Heart right ventricle (tissue), 16 donors: ENCODE measurements at regions not wholly inside any gene's neighbourhood (a gene's known extent, or its start where the extent isn't known, plus 50 kb on each side); places are given as distances from the start of the nearest gene placed in this dataset.
"Not testable (repeated sequence)": the region's sequence is repeated elsewhere in the genome, so short reads cannot be mapped to it uniquely, and the experiment has no call there.

Experiments used
- ATAC-seq, 8 donors: fragments of 200-7000 bp; cut with Tn5 transposase; one replicate each; pipeline ENCODE4 v1.9.1; 2020; ENCODE audit warnings: mild to moderate bottlenecking in 8 of 8, moderate library complexity in 8 of 8, moderate number of reproducible peaks in 1 of 8
- DNase-seq, 2 donors: peaks; one replicate each; pipeline ENCODE4 v3.0.0-alpha.2; 2020
- H3K27ac ChIP-seq, 10 donors: fragments of 200-600 bp; sonication (generic) in 2 of 10; one replicate each; pipeline versions ENCODE4 v1.5.0 to v1.8.0; 2020 to 2022; ENCODE audit warnings: mild to moderate bottlenecking in 3 of 10
- H3K27me3 ChIP-seq, 7 donors: fragments of 200-600 bp; one replicate each; pipeline ENCODE4 v1.8.0; 2021 to 2022; ENCODE audit warnings: mild to moderate bottlenecking in 2 of 7
- H3K36me3 ChIP-seq, 9 donors: fragments of 200-600 bp; sonication (generic) in 1 of 9; one replicate each; pipeline versions ENCODE4 v1.5.0 to v1.8.0; 2020 to 2022; ENCODE audit warnings: mild to moderate bottlenecking in 2 of 9
- H3K4me1 ChIP-seq, 9 donors: fragments of 200-600 bp; sonication (generic) in 1 of 9; one replicate each; pipeline versions ENCODE4 v1.5.0 to v1.8.0; 2020 to 2022; ENCODE audit warnings: mild to moderate bottlenecking in 4 of 9
- H3K4me3 ChIP-seq, 10 donors: fragments of 200-600 bp; sonication (generic) in 2 of 10; one replicate each; pipeline versions ENCODE4 v1.5.0 to v1.8.0; 2020 to 2022; ENCODE audit warnings: mild to moderate bottlenecking in 7 of 10, moderate library complexity in 2 of 10
- H3K9me3 ChIP-seq, 11 donors: fragments of 200-600 bp in 10 of 11; sonication (generic) in 2 of 11; one replicate each; pipeline versions ENCODE4 v1.5.0 to v1.8.0; 2013 to 2022; ENCODE audit warnings: mild to moderate bottlenecking in 2 of 11, control low read depth in 1 of 11, moderate library complexity in 1 of 11
- WGBS, 2 donors: extraction: QIAGEN DNeasy Blood & Tissue Kit; methylation state at CpG; one replicate each; pipeline ENCODE4 v1.1.7; 2013; ENCODE audit warnings: inconsistent platforms in 1 of 2; 5-methylcytosine and 5-hydroxymethylcytosine counted together
- intact Hi-C, 10 donors: fragments of 100-400 bp; cut with DNase I; formaldehyde crosslinking; loops; one replicate each; pipeline versions ENCODE4 v1.11.1 to v1.14.2; 2022
- TF ChIP-seq, protein P1 (sequence below), 9 donors: fragments of 200-600 bp; sonication (generic) in 2 of 9; IDR thresholded peaks; one replicate each; pipeline versions ENCODE4 v1.5.0 to v1.8.0; 2021 to 2022; ENCODE audit warnings: antibody characterized with exemption in 9 of 9, mild to moderate bottlenecking in 5 of 9, moderate library complexity in 1 of 9
- donor health status: Arrhythmogenic right ventricular cardiomyopathy.
- donor health status: ischemic (EF 13 %, LVEDD 7.1; RV severe dilation, severe dysfunction).
- donor health status: healthy with polysubstance abuse.
- donor health status: DM: no; HTN: yes; CAD: no.
- donor health status: DM: no; HTN: no; CAD: no.
- donor health status: ischemic (EF 25% LVEDD 6.9; RV normal size, moderate dysfunction).
- donor health status: ischemic (EF 25% LVEDD 5.7; RV mildly dilated, moderate dysfunction).
- donor health status: healthy.
- donor health status: DM: yes; HTN: yes; CAD: no.
- donor health status: Ischemic cardiomyopathy.
- donor health status: ischemic (EF 35%, LVEDD 5.7; RV mildly dilated, moderate dysfunction).
- donor health status: nonischemic (EF 11% LVEDD 7.7; RV severe dilation, severe dysfunction).
- donor health status: DM: yes; HTN: yes; CAD: no.
- donor health status: PGD.
- donor health status: ischemic (EF 29% LVEDD 5.4; RV normal size, mild dysfunction).
- donor health status: nonischemic (EF 23%, LVEDD 6.1; RV moderate dilation, normal function).

DNA sequence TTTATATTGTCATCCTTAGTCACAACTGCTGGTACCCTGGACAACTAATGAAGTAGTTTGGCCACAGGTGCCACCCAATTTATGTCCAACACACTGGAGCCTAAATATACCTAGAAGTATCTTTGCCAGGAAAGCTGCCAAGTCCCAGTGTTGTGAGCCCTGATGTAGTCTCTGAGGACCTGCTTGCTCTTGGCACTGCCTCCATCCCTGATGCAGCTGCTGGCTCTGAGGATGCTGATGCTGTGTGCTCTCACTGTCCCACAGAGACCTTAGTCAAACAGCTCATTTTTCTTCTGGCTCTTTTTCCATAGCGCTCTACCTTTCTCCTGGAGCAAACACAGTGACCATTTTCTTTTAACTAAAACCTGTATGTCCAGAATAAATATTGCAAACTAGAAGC, 1535.4 kb upstream of the ADGRL3 start:
- TF ChIP-seq, protein P1, sequence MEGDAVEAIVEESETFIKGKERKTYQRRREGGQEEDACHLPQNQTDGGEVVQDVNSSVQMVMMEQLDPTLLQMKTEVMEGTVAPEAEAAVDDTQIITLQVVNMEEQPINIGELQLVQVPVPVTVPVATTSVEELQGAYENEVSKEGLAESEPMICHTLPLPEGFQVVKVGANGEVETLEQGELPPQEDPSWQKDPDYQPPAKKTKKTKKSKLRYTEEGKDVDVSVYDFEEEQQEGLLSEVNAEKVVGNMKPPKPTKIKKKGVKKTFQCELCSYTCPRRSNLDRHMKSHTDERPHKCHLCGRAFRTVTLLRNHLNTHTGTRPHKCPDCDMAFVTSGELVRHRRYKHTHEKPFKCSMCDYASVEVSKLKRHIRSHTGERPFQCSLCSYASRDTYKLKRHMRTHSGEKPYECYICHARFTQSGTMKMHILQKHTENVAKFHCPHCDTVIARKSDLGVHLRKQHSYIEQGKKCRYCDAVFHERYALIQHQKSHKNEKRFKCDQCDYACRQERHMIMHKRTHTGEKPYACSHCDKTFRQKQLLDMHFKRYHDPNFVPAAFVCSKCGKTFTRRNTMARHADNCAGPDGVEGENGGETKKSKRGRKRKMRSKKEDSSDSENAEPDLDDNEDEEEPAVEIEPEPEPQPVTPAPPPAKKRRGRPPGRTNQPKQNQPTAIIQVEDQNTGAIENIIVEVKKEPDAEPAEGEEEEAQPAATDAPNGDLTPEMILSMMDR (IDR thresholded peaks at IDR 0.05): no peak
- Histone ChIP-seq H3K27me3 (no peaks in the 10 kb centered on the region), H3K9me3 (peaks cover 0 to 18% (median 0%) of the 10 kb centered on the region in 11 donors), H3K27ac (no peak overlapping the region), H3K36me3 (no peaks in the 10 kb centered on the region), H3K4me1 (no peaks in the 10 kb centered on the region), H3K4me3 (no peak overlapping the region)
- DNase-seq (no peak), ATAC-seq (no peak)
- intact Hi-C loops: no loop called here
- 95 to 97% methylated on average over 1 of the region's 1 CpG for WGBS, 2 donors

- Histone ChIP-seq H3K27me3 (no peaks in the 10 kb centered on the region), H3K4me1 (no peaks in the 10 kb centered on the region), H3K27ac (no peak overlapping the region), H3K4me3 (no peak overlapping the region), H3K36me3 (no peaks in the 10 kb centered on the region), H3K9me3 (peaks cover 0 to 12% (median 0%) of the 10 kb centered on the region in 11 donors)
- DNase-seq (no peak), ATAC-seq (no peak)
- intact Hi-C loops: no loop called here
- 69 to 76% methylated on average over 2 of the region's 2 CpGs for WGBS, 2 donors
- TF ChIP-seq, protein P1 (IDR thresholded peaks at IDR 0.05): no peak
Measured at GRCh38 chr4:59666645-59667044, 1533.5 kb upstream of the ADGRL3 start.

DNA sequence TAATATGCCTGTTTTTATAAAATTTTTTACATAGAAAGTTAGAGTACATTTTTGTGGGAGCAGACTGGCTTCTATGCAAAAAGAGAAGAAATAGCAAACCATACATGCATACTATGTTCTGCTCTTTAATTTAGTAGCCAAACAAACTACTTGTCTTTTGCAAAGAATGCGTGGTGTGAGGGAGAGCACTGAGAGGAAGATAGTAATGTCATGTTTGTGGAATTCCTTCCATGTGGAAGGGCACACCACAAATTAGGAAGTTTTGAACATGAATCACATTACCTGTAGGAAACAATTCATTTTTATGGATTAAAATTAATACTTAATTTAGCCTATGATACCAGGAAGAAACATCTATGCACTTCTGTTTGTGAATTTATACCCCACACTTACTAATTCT, 1529.1 kb upstream of the ADGRL3 start:
- no peaks in the 10 kb centered on the region for H3K4me1 ChIP-seq
- no peaks in the 10 kb centered on the region for H3K36me3 ChIP-seq
- no peak for ATAC-seq
- H3K27ac ChIP-seq: no peak overlapping the region
- no peak overlapping the region for H3K4me3 ChIP-seq
- H3K9me3 ChIP-seq: no peaks in the 10 kb centered on the region
- TF ChIP-seq, protein P1 (IDR thresholded peaks at IDR 0.05): no peak
- no peaks in the 10 kb centered on the region for H3K27me3 ChIP-seq
- 70 to 82% methylated on average over 1 of the region's 1 CpG for whole genome bisulfite sequencing, 2 donors
- no peak for DNase-seq
- intact Hi-C loops: no loop called here

GRCh38 chr4:59676389-59676788, 1523.7 kb upstream of the ADGRL3 start:
- no peak overlapping the region for H3K27ac ChIP-seq
- H3K9me3 ChIP-seq: peaks cover 0 to 8% (median 0%) of the 10 kb centered on the region in 11 donors
- ATAC-seq: no peak
- no peak overlapping the region for H3K4me3 ChIP-seq
- 45 to 60% methylated on average over 1 of the region's 1 CpG for WGBS, 2 donors
- no peaks in the 10 kb centered on the region for H3K27me3 ChIP-seq
- TF ChIP-seq, protein P1 (IDR thresholded peaks at IDR 0.05): no peak
- no peaks in the 10 kb centered on the region for H3K36me3 ChIP-seq
- DNase-seq: no peak
- H3K4me1 ChIP-seq: no peaks in the 10 kb centered on the region
- intact Hi-C loops: no loop called here

DNA sequence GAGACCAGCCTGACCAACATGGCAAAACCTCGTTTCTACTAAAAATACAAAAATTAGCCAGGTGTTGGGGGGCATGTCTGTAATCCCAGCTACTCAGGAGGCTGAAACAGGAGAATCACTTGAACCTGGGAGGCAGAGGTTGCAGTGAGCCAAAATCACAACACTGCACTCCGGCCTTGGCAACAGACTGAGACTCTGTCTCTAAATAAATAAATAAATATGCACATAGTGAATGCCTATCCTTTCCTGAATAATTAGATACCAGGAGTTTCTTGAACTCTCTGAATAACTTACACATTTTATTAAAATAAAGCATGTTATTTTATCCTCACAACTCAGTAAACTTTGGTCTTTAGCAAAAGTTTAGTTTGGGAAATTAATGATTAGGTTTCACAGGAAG, 1523.1 kb upstream of the ADGRL3 start:
- intact Hi-C loops, ATAC-seq, H3K36me3 ChIP-seq, H3K27me3 ChIP-seq, H3K27ac ChIP-seq, DNase-seq, H3K4me3 ChIP-seq, H3K4me1 ChIP-seq, H3K9me3 ChIP-seq: not testable (repeated sequence)
- 73 to 86% methylated on average over 2 of the region's 2 CpGs for WGBS, 2 donors
